Endothelial cell of umbilical vein (primary cell): ENCODE measurements at regions not wholly inside any gene's neighbourhood (a gene's known extent, or its start where the extent isn't known, plus 50 kb on each side); places are given as distances from the start of the nearest gene placed in this dataset.

Experiments used
- CTCF ChIP-seq, 2 donors: IDR thresholded peaks; 1 replicate in 1 of 2; 2 replicates in 1 of 2; pipeline ENCODE4 v1.5.1; 2011; ENCODE audit warnings: low read length in 2 of 2, mild to moderate bottlenecking in 2 of 2, moderate library complexity in 2 of 2, control low read depth in 1 of 2, inconsistent platforms in 1 of 2, low read depth in 1 of 2; ENCODE audit not compliant: insufficient read depth in 1 of 2; ENCODE audit errors: extremely low read depth in 1 of 2
- EZH2 ChIP-seq: IDR thresholded peaks from 2 replicates; pipeline ENCODE4 v1.6.1; 2012; ENCODE audit warnings: borderline replicate concordance, low read depth, mild to moderate bottlenecking, moderate library complexity, low read length, inconsistent platforms; ENCODE audit not compliant: severe bottlenecking
- JUN ChIP-seq: IDR thresholded peaks from 2 replicates; pipeline ENCODE4 v1.6.1; 2011; ENCODE audit warnings: borderline replicate concordance, low read depth; ENCODE audit not compliant: insufficient read length, insufficient read depth
- MAX ChIP-seq: IDR thresholded peaks from 2 replicates; pipeline ENCODE4 v1.6.1; 2011; ENCODE audit not compliant: insufficient read depth, insufficient read length
- POLR2A ChIP-seq: IDR thresholded peaks from 2 replicates; pipeline ENCODE4 v1.6.1; 2012; ENCODE audit warnings: low read depth, mild to moderate bottlenecking, control low read depth, low read length
- POLR2AphosphoS5 ChIP-seq: IDR thresholded peaks from 2 replicates; pipeline ENCODE4 v1.6.1; 2012; ENCODE audit warnings: low read depth, mild to moderate bottlenecking, control low read depth, low read length, moderate library complexity; ENCODE audit not compliant: insufficient read depth

GRCh38 chr4:29304595-29304994 lies 1415.6 kb upstream of the PCDH7 start:
- no peak for TF ChIP-seq MAX
- TF ChIP-seq POLR2A = no peak
- no peak for TF ChIP-seq POLR2AphosphoS5
- no peak for TF ChIP-seq CTCF (IDR thresholded peaks at IDR 0.05; ENCODE audit: extremely low read depth in 1 of 2, insufficient read depth in 1 of 2, low read depth in 1 of 2, low read length in 2 of 2)
- TF ChIP-seq JUN = no peak
- TF ChIP-seq EZH2 = no peak
